Breast epithelium (tissue), 3 donors: ENCODE measurements at regions not wholly inside any gene's neighbourhood (a gene's known extent, or its start where the extent isn't known, plus 50 kb on each side); places are given as distances from the start of the nearest gene placed in this dataset.

Source experiments
- POLR2A ChIP-seq: fragments of 450-650 bp; IDR thresholded peaks from one replicate; pipeline ENCODE4 v1.6.1; 2016; ENCODE audit warnings: antibody characterized with exemption, mild to moderate bottlenecking, moderate library complexity
- POLR2AphosphoS5 ChIP-seq, 3 donors: sonication (generic); formaldehyde crosslinking; IDR thresholded peaks; one replicate each; pipeline ENCODE4 v1.6.1; 2017; ENCODE audit warnings: antibody characterized with exemption in 3 of 3
- TF ChIP-seq, protein P1 (sequence below), 3 donors: fragments of 450-650 bp; IDR thresholded peaks; one replicate each; pipeline ENCODE4 v1.5.1; 2016 to 2017; ENCODE audit warnings: antibody characterized with exemption in 3 of 3, mild to moderate bottlenecking in 3 of 3, moderate library complexity in 3 of 3

DNA sequence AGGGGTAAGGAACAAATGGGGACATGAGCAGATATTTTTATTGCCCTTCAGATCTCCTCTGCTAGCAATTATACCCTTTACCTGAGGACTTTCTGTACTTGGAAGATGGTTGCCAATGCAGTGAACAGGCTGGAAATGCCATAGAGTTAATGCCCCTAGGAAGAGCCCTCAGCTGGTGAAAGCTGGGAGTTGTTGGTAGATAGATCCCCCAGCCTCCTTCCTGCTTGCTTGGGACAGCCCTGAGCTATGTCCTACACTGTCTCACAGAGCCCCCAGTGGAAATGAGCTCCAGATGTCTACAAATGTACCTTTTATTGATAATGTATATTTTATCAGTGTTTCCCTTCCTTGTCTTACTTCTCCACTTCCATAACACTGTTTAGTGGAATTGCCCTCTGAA lies 87.6 kb upstream of the PAK5 start:
- TF ChIP-seq, protein P1, sequence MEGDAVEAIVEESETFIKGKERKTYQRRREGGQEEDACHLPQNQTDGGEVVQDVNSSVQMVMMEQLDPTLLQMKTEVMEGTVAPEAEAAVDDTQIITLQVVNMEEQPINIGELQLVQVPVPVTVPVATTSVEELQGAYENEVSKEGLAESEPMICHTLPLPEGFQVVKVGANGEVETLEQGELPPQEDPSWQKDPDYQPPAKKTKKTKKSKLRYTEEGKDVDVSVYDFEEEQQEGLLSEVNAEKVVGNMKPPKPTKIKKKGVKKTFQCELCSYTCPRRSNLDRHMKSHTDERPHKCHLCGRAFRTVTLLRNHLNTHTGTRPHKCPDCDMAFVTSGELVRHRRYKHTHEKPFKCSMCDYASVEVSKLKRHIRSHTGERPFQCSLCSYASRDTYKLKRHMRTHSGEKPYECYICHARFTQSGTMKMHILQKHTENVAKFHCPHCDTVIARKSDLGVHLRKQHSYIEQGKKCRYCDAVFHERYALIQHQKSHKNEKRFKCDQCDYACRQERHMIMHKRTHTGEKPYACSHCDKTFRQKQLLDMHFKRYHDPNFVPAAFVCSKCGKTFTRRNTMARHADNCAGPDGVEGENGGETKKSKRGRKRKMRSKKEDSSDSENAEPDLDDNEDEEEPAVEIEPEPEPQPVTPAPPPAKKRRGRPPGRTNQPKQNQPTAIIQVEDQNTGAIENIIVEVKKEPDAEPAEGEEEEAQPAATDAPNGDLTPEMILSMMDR (IDR thresholded peaks at IDR 0.05) = no peak
- TF ChIP-seq POLR2AphosphoS5 (IDR thresholded peaks at IDR 0.05) (no peak), POLR2A (no peak)
